NCI-H2107 treated with DMSO at 0.1 percent for 48 hours (cell line): ENCODE measurements at regions not wholly inside any gene's neighbourhood (a gene's known extent, or its start where the extent isn't known, plus 50 kb on each side); places are given as distances from the start of the nearest gene placed in this dataset.
A peak's percentile ranks its signal among the peaks of the same experiment; 100 is the strongest.

Source experiments
- DNase-seq: peaks from one replicate; lab custom pipeline; 2025; ENCODE audit not compliant: unreplicated experiment; lab: John Stamatoyannopoulos, UW

GRCh38 chr7:45349090-45349489, 191.5 kb downstream of the RAMP3 start:
- DNase-seq = no peak

- no peak for DNase-seq
These were observed 193.3 kb downstream of the RAMP3 start for GRCh38 chr7:45350896-45351295.

GRCh38 chr7:45358287-45358686, 200.7 kb downstream of the RAMP3 start:
- DNase-seq = no peak

DNA sequence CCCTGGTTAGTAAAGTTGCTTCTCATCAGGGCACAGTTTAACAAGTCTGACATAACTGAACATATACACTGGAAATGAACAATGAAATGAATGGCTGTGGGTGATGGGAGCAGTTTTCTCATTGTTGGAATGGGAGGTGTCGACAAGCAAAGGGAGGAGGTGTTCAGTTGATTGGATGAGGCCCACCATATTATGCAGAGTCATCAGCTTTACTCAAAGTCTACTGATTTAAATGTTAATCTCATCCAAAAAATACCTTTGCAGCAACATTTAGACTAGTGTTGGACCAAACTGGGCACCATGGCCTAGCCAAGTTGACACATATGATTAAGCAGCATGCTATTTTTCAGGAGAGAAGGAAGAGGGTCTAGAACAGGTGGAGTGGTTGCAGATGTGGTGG, 201.7 kb downstream of the RAMP3 start:
- no peak for DNase-seq

DNA sequence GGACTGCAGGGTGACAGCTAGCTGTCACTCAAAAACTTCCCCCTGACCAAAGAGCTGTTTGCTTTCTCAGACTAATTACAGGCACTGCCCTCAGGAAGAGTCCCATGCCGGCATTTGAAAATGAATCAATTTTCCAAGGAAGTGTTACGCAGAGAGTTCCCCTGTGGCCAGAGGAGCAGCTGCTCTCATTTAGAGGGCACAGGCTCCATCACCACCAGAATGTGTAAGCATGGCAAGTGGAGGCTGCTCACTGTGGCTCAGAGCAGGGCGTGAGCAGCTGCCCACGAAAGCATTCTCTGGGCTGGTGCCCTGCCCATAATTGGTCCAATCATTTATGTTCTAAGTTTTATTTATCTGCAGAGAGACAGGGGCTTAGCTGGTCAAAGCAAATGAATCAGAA, 202.2 kb downstream of the RAMP3 start:
- DNase-seq = no peak

DNA sequence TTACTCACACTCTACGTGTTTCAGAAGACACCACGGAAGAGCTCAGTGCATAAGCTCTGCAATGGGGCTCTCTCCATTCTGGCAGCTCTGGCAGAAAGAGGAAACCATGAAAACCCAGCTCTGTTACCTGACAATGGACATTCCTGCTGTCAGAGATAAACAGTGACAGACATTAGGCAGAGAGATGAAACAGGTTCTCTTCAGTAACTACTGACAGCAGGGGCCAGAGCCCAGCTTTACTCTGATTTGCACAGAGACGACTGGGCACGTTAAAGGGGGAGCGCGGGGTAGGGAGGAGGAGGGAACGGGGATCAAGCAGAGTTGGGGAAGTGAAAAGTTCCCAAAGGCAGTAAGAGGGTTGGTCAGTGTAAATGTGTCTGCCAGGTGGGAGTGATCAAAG, 206.1 kb downstream of the RAMP3 start:
- no peak for DNase-seq

GRCh38 chr7:45365341-45365740, 207.8 kb downstream of the RAMP3 start:
- no peak for DNase-seq

GRCh38 chr7:45366475-45366874, 207.7 kb upstream of the ADCY1 start:
- no peak for DNase-seq

DNA sequence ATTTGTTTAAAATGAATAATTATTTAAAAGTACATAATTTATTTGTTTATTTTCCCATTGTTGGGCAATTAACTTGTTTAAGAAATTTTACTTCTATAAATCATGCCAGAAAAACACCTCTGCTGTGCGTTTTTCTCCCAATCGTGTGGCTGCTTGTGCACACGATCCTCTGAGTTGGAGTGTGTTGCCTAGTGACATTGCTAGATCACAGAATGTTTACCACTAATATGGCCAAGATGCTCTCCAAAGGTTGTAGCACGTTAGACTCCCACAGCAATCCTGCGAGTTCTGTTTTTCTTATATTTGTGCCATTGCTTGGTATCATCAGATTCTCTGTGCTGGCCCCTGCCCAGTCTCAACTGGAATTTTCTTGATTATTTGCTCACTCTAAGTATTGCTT, 207.1 kb upstream of the ADCY1 start:
- DNase-seq = no peak

DNA sequence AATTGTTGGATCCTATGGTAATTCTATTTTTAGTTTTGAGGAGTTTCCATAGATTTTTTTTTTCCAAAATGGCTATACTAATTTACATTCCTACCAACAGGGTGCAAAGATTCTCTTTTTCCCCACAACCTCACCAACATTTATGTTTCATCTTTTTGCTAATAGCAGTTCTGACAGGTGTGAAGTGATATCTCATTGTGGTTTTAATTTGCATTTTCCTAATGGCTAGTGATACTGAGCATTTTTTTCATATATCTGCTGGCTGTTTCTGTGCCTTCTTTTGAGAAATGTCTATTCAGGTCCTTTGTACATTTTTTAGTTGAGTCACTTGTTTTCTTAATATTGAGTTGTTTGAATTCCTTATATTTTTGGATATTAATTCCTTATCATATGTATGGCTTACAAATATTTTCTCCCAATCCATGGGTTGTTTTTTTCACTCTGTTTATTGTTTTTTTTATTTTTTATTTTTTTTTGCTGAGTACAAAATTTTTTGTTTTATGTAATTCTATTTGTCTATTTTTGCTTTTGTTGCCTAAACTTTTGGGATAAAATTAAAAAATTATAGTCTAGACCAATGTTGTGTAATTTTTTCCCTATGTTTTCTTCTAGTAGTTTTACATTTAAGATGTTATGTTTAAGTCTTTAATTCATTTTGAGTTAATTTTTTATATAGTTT, 205.9 kb upstream of the ADCY1 start:
- DNase-seq = no peak

GRCh38 chr7:45384499-45384898, 189.7 kb upstream of the ADCY1 start:
- DNase-seq = no peak

GRCh38 chr7:45387837-45388236, 186.3 kb upstream of the ADCY1 start:
- no peak for DNase-seq

GRCh38 chr7:45389073-45389872, 184.9 kb upstream of the ADCY1 start:
- DNase-seq = no peak

GRCh38 chr7:45390180-45390579, 184.0 kb upstream of the ADCY1 start:
- DNase-seq = no peak

DNA sequence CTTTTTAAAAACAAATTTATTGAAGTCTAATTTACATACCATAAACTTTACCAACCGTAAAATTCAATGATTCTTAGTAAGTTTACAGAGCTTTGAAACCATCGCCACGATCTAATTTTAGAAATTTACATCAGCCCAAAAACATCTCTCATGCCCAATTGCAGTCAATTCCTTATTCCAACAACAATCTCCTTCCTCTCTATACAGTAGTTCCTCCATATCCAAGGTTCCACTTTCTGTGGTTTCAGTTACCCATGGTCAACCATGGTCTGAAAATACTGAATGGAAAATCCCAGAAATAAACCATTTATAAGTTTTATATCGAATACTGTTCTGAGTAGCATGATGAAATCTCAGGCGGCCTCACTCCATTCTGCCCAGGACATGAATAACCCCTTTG, 183.4 kb upstream of the ADCY1 start:
- DNase-seq = no peak

GRCh38 chr7:45391618-45392451, 182.3 kb upstream of the ADCY1 start:
- DNase-seq = no peak

- DNase-seq = no peak
These were observed 180.0 kb upstream of the ADCY1 start for GRCh38 chr7:45394117-45394708.

DNA sequence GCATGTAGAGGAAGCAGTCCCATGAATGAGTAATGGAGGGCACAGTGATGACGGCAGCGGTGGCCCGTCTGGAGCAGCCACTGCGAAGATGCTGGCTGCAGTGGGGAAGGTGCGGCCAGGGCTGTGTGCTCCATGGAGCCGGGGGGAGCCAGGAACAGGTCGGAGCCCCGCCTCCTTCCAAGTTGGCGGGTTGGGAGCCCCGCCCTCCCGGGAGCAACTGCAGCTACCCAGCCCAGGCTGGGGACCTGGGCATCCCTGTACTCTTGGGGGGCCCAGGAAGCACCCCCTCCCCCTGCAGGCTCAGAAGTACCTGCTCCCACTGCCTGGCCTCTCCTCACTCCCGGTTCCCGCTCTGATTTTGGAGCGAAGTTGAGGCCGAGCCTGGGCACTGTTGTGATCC, 175.1 kb upstream of the ADCY1 start:
- DNase-seq = no peak

DNA sequence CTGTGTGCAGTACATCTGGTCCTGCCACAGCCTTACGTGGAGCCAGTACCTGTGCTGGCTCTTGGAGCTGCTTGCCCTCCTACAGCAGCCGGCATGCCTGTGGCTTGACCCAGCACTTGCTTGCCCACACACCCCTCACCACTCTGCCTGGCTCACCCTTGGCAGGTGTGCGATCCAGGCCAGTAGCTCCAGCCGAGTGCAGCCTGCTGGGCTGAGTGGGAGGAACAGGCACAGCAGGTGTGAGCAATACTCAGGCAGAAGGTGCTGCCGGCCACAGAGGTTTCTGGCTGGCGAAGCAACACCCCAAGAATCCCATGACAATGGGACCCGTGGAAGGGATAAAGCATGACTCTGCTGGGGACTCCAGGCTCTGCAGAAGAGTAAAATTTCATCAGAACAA, 173.5 kb upstream of the ADCY1 start:
- DNase-seq = peak; percentile 72

DNA sequence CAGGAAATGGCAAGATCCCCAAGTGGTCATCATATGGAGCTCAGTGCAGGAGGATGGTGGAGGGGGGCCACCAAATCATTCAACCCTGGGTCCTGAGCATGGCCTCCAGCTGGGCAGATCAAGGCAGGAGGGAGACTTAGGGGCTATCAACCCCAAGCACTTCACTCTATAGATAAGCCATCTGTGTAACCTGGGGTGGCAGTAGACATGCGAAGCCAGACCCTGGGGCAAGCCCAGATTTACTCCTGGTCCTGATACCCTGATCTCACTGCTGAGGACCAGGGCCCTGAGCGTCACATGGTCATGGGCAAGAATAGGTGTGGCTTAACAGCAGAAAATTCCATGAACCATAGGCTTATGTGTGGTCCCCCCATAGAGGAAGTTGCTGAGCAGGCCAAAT, 173.0 kb upstream of the ADCY1 start:
- no peak for DNase-seq

- no peak for DNase-seq
These were observed 172.3 kb upstream of the ADCY1 start for GRCh38 chr7:45401851-45402250.
